WTC11 (cell line): ENCODE measurements at regions not wholly inside any gene's neighbourhood (a gene's known extent, or its start where the extent isn't known, plus 50 kb on each side); places are given as distances from the start of the nearest gene placed in this dataset.

ENCODE experiments used
- CTCF ChIP-seq: fragments of 200-600 bp; IDR thresholded peaks from 2 replicates; pipeline ENCODE4 v1.8.0; 2022; ENCODE audit warnings: antibody characterized with exemption
- GRHL2 ChIP-seq: fragments of 250-450 bp; sonication (Bioruptor Pico); IDR thresholded peaks from 2 replicates; pipeline ENCODE4 v1.8.0; 2022; ENCODE audit warnings: mild to moderate bottlenecking, moderate library complexity; ENCODE audit not compliant: insufficient replicate concordance, severe bottlenecking
- IRF2 ChIP-seq: sonication (generic); formaldehyde crosslinking; IDR thresholded peaks from 2 replicates; pipeline ENCODE4 v1.8.0; 2022; ENCODE audit warnings: low read depth, missing genetic modification reagents, borderline replicate concordance
- USF1 ChIP-seq: sonication (generic); formaldehyde crosslinking; IDR thresholded peaks from 2 replicates; pipeline ENCODE4 v1.8.0; 2022; ENCODE audit warnings: mild to moderate bottlenecking, missing genetic modification reagents
- ZNF396 ChIP-seq: fragments of 250-450 bp; sonication (Bioruptor Pico); IDR thresholded peaks from 2 replicates; pipeline ENCODE4 v1.8.0; 2021; ENCODE audit warnings: mild to moderate bottlenecking, moderate library complexity, borderline replicate concordance
- ZNF512 ChIP-seq: sonication (generic); formaldehyde crosslinking; IDR thresholded peaks from 2 replicates; pipeline ENCODE4 v1.8.1; 2022; ENCODE audit warnings: missing genetic modification reagents, borderline replicate concordance
- TF ChIP-seq, protein P1 (sequence below): sonication (generic); formaldehyde crosslinking; conservative IDR thresholded peaks from 2 replicates; pipeline ENCODE4 v1.8.1; 2023; ENCODE audit warnings: mild to moderate bottlenecking, low read depth, missing genetic modification reagents, moderate library complexity
- TF ChIP-seq, protein P2 (sequence below): sonication (generic); formaldehyde crosslinking; IDR thresholded peaks from 2 replicates; pipeline ENCODE4 v1.8.1; 2022; ENCODE audit warnings: low read depth, mild to moderate bottlenecking, moderate library complexity, missing genetic modification reagents, borderline replicate concordance
- TF ChIP-seq, protein P3 (sequence below): fragments of 250-450 bp; sonication (Bioruptor Pico); IDR thresholded peaks from 2 replicates; pipeline ENCODE4 v1.9.0; 2021; ENCODE audit warnings: mild to moderate bottlenecking, borderline replicate concordance
- TF ChIP-seq, protein P4 (sequence below): sonication (generic); formaldehyde crosslinking; IDR thresholded peaks from 2 replicates; pipeline ENCODE4 v1.8.1; 2023; ENCODE audit warnings: mild to moderate bottlenecking, missing genetic modification reagents, moderate library complexity

GRCh38 chr18:57931038-57931437 lies 113.0 kb upstream of the NEDD4L start:
- no peak for TF ChIP-seq CTCF
- TF ChIP-seq, protein P1, sequence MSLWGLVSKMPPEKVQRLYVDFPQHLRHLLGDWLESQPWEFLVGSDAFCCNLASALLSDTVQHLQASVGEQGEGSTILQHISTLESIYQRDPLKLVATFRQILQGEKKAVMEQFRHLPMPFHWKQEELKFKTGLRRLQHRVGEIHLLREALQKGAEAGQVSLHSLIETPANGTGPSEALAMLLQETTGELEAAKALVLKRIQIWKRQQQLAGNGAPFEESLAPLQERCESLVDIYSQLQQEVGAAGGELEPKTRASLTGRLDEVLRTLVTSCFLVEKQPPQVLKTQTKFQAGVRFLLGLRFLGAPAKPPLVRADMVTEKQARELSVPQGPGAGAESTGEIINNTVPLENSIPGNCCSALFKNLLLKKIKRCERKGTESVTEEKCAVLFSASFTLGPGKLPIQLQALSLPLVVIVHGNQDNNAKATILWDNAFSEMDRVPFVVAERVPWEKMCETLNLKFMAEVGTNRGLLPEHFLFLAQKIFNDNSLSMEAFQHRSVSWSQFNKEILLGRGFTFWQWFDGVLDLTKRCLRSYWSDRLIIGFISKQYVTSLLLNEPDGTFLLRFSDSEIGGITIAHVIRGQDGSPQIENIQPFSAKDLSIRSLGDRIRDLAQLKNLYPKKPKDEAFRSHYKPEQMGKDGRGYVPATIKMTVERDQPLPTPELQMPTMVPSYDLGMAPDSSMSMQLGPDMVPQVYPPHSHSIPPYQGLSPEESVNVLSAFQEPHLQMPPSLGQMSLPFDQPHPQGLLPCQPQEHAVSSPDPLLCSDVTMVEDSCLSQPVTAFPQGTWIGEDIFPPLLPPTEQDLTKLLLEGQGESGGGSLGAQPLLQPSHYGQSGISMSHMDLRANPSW: no peak
- TF ChIP-seq, protein P2, sequence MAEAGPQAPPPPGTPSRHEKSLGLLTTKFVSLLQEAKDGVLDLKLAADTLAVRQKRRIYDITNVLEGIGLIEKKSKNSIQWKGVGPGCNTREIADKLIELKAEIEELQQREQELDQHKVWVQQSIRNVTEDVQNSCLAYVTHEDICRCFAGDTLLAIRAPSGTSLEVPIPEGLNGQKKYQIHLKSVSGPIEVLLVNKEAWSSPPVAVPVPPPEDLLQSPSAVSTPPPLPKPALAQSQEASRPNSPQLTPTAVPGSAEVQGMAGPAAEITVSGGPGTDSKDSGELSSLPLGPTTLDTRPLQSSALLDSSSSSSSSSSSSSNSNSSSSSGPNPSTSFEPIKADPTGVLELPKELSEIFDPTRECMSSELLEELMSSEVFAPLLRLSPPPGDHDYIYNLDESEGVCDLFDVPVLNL (CRISPR knock-in tag): no peak
- TF ChIP-seq USF1: no peak
- TF ChIP-seq, protein P3, sequence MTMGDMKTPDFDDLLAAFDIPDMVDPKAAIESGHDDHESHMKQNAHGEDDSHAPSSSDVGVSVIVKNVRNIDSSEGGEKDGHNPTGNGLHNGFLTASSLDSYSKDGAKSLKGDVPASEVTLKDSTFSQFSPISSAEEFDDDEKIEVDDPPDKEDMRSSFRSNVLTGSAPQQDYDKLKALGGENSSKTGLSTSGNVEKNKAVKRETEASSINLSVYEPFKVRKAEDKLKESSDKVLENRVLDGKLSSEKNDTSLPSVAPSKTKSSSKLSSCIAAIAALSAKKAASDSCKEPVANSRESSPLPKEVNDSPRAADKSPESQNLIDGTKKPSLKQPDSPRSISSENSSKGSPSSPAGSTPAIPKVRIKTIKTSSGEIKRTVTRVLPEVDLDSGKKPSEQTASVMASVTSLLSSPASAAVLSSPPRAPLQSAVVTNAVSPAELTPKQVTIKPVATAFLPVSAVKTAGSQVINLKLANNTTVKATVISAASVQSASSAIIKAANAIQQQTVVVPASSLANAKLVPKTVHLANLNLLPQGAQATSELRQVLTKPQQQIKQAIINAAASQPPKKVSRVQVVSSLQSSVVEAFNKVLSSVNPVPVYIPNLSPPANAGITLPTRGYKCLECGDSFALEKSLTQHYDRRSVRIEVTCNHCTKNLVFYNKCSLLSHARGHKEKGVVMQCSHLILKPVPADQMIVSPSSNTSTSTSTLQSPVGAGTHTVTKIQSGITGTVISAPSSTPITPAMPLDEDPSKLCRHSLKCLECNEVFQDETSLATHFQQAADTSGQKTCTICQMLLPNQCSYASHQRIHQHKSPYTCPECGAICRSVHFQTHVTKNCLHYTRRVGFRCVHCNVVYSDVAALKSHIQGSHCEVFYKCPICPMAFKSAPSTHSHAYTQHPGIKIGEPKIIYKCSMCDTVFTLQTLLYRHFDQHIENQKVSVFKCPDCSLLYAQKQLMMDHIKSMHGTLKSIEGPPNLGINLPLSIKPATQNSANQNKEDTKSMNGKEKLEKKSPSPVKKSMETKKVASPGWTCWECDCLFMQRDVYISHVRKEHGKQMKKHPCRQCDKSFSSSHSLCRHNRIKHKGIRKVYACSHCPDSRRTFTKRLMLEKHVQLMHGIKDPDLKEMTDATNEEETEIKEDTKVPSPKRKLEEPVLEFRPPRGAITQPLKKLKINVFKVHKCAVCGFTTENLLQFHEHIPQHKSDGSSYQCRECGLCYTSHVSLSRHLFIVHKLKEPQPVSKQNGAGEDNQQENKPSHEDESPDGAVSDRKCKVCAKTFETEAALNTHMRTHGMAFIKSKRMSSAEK (CRISPR knock-in tag): no peak
- no peak for TF ChIP-seq ZNF396 (CRISPR knock-in tag)
- TF ChIP-seq GRHL2: no peak
- no peak for TF ChIP-seq ZNF512 (CRISPR knock-in tag)
- TF ChIP-seq, protein P4, sequence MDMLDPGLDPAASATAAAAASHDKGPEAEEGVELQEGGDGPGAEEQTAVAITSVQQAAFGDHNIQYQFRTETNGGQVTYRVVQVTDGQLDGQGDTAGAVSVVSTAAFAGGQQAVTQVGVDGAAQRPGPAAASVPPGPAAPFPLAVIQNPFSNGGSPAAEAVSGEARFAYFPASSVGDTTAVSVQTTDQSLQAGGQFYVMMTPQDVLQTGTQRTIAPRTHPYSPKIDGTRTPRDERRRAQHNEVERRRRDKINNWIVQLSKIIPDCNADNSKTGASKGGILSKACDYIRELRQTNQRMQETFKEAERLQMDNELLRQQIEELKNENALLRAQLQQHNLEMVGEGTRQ (CRISPR knock-in tag): no peak
- TF ChIP-seq IRF2 (CRISPR knock-in tag): no peak
